GM12864 (cell line): ENCODE measurements at regions not wholly inside any gene's neighbourhood (a gene's known extent, or its start where the extent isn't known, plus 50 kb on each side); places are given as distances from the start of the nearest gene placed in this dataset.

Experiments
- DNase-seq: peaks from one replicate; pipeline ENCODE4 v3.0.0-alpha.2; 2011; ENCODE audit warnings: low read depth
- H3K4me3 ChIP-seq: 2 replicates; pipeline ENCODE4 v1.5.1; 2011; ENCODE audit warnings: mild to moderate bottlenecking, low read depth, low read length, control low read depth
- TF ChIP-seq, protein P1 (sequence below): IDR thresholded peaks from 2 replicates; pipeline ENCODE4 v1.5.1; 2011; ENCODE audit warnings: low read depth, mild to moderate bottlenecking, moderate library complexity, low read length, control low read depth, inconsistent platforms; ENCODE audit errors: missing control alignments

DNA sequence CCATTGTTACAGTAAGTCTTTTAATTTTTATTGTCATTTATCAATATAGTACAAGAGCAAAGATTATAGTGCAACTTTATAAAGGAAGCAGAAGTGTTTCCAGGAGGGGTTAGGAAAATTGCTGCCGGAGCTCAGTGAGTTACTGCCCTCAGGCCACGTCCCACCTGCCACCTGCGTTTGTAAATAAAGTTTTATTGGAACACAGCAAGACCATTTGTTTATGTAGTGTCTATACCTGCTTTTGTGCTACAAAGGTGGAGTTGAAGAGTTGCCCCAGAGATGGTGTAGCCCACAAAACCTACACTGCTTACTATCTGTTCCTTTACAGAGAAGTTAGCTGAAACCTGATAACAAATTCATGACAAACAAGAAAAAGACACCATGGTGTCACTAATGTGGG lies 437.8 kb upstream of the B3GAT1 start:
- DNase-seq: no peak
- H3K4me3 ChIP-seq: no peak overlapping the region
- TF ChIP-seq, protein P1, sequence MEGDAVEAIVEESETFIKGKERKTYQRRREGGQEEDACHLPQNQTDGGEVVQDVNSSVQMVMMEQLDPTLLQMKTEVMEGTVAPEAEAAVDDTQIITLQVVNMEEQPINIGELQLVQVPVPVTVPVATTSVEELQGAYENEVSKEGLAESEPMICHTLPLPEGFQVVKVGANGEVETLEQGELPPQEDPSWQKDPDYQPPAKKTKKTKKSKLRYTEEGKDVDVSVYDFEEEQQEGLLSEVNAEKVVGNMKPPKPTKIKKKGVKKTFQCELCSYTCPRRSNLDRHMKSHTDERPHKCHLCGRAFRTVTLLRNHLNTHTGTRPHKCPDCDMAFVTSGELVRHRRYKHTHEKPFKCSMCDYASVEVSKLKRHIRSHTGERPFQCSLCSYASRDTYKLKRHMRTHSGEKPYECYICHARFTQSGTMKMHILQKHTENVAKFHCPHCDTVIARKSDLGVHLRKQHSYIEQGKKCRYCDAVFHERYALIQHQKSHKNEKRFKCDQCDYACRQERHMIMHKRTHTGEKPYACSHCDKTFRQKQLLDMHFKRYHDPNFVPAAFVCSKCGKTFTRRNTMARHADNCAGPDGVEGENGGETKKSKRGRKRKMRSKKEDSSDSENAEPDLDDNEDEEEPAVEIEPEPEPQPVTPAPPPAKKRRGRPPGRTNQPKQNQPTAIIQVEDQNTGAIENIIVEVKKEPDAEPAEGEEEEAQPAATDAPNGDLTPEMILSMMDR: no peak

DNA sequence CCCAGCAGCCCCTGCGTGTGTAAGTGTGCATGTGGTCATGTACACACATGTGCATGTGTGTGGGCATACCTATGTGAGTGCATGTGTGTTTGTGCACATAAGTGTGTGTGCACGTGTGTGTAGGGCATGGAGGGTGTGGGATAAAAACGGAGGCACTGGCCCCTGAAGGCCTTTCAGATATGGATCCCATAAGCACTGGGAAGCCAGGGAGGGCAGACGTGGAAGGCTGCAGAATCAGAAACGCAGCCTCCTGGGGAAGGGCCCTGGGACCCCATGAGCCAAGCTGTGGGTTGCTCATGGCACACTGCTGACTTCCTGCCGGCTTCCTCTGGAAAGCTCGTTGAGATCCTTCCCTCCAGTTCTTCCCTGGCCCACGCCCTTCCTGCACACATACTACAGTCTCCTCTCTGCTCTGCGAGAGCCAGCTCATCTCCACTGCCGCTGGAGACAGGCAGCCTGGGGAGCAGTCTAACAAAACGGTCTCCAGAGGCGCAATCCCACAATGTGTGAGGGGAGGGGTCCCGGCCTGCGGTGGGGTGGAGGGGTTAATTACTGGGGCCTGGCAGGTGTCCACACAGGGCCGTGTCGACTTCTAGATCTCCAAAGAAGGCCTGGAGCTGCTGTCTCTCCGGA lies 435.2 kb upstream of the B3GAT1 start:
- DNase-seq: no peak
- TF ChIP-seq, protein P1: no peak
- no peak overlapping the region for H3K4me3 ChIP-seq

- no peak overlapping the region for H3K4me3 ChIP-seq
- TF ChIP-seq, protein P1: no peak
- no peak for DNase-seq
These were observed 434.5 kb upstream of the B3GAT1 start for GRCh38 chr11:134846328-134847082.

GRCh38 chr11:134845474-134846327 lies 433.7 kb upstream of the B3GAT1 start:
- H3K4me3 ChIP-seq: no peak overlapping the region
- no peak for DNase-seq
- TF ChIP-seq, protein P1: no peak

DNA sequence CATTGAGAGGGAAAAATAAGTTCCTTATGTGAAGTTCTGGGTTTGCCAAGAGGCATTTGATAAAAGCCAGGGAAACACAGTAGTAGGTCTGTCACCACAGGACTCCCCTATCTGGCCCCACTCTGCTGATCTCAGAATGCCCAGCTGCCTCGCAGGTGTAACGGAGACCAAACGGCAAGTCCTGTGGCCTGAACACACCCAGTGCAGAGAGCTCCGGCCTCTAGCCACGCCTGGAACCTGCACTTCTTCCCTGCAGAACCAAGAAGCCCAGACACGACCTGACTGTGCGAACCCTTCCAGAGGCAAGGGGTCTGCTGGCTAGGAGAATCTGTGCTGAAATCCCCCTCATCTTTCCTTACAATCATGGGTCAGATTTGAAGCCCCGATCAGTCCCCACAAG lies 432.8 kb upstream of the B3GAT1 start:
- no peak overlapping the region for H3K4me3 ChIP-seq
- no peak for DNase-seq
- TF ChIP-seq, protein P1: no peak

DNA sequence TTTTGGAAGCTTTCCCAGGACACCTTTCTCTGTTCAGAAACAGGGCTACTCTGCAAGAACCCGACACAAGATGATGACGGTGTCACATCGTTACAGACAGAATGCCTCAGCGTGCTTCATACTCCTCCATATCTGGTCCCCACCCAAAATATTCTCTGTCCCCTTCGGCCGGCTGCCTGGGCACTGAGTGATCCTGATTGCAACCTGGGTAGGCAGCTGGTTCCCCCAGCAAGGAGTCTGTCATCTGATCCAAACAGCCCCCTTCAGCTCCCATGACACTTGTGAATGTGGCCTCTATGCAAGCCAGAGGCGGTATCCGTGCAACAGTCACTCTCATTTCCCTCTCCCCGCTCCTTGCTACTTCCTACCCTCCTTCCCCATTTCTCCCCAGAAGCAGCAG lies 431.7 kb upstream of the B3GAT1 start:
- no peak for DNase-seq
- TF ChIP-seq, protein P1: no peak
- H3K4me3 ChIP-seq: no peak overlapping the region
